Transverse colon (tissue), 3 donors: ENCODE measurements at regions not wholly inside any gene's neighbourhood (a gene's known extent, or its start where the extent isn't known, plus 50 kb on each side); places are given as distances from the start of the nearest gene placed in this dataset.

Source experiments
- CTCF ChIP-seq, 5 experiments: fragments of 200-600 bp in 3 of 5; fragments of 450-650 bp in 2 of 5; sonication (generic) in 3 of 5; IDR thresholded peaks; 1 replicate in 2 of 5; 2 replicates in 3 of 5; pipeline ENCODE4 v1.5.1; 2016 to 2017; ENCODE audit warnings: antibody characterized with exemption in 5 of 5, inconsistent platforms in 3 of 5, mild to moderate bottlenecking in 2 of 5, moderate library complexity in 1 of 5
- EP300 ChIP-seq: sonication (generic); formaldehyde crosslinking; IDR thresholded peaks from one replicate; pipeline ENCODE4 v1.6.1; 2017; ENCODE audit warnings: antibody characterized with exemption, low read depth

GRCh38 chr4:41359836-41360213 lies 103.1 kb downstream of the UCHL1 start:
- TF ChIP-seq CTCF (IDR thresholded peaks at IDR 0.05) (no peak), EP300 (no peak)
